Duodenal mucosa (tissue), 2 donors: ENCODE measurements at regions not wholly inside any gene's neighbourhood (a gene's known extent, or its start where the extent isn't known, plus 50 kb on each side); places are given as distances from the start of the nearest gene placed in this dataset.
"Not testable (repeated sequence)": the region's sequence is repeated elsewhere in the genome, so short reads cannot be mapped to it uniquely, and the experiment has no call there.

Experiments
- H3K27ac ChIP-seq: one replicate; pipeline ENCODE4 v1.7.0; 2013; ENCODE audit warnings: low read depth, low read length
- H3K27me3 ChIP-seq, 2 donors: one replicate each; pipeline ENCODE4 v1.7.0; 2013; ENCODE audit warnings: low read length in 2 of 2, control low read depth in 1 of 2; ENCODE audit not compliant: insufficient read depth in 2 of 2, control insufficient read depth in 1 of 2
- H3K36me3 ChIP-seq, 2 donors: one replicate each; pipeline ENCODE4 v1.7.0; 2013; ENCODE audit warnings: low read length in 2 of 2, control low read depth in 1 of 2; ENCODE audit not compliant: insufficient read depth in 2 of 2, control insufficient read depth in 1 of 2
- H3K4me1 ChIP-seq, 2 donors: one replicate each; pipeline ENCODE4 v1.7.0; 2013; ENCODE audit warnings: low read length in 2 of 2, control low read depth in 1 of 2; ENCODE audit not compliant: insufficient read depth in 2 of 2, control insufficient read depth in 1 of 2
- H3K4me3 ChIP-seq, 2 donors: one replicate each; pipeline ENCODE4 v1.7.0; 2013; ENCODE audit warnings: low read length in 2 of 2, low read depth in 1 of 2
- H3K9ac ChIP-seq, 2 donors: one replicate each; pipeline ENCODE4 v1.7.0; 2013; ENCODE audit warnings: low read length in 2 of 2, low read depth in 1 of 2
- H3K9me3 ChIP-seq, 2 donors: one replicate each; pipeline ENCODE4 v1.7.0; 2013; ENCODE audit warnings: low read length in 2 of 2, control low read depth in 1 of 2; ENCODE audit not compliant: control insufficient read depth in 1 of 2

DNA sequence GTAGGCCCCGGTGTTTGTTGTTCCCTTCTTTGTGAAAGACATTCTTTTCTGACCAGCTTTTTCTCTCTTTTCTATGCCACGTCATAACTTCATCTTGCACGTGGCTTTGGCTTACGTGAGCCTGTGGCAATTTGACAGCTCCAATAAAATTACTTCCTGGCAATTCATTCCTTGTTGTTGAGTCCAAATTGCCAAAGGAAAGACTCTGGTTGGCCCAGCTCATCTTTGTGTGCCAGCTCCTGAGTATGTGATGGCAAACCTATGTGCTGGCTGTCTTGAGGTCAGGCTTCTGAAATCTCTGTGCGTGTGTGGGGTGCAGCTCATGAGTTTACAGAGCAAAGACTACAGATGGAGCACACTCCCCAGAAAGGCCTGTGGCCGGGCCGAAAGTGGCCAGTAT is 272.5 kb upstream of the SGK1 start:
- Histone ChIP-seq H3K4me1 (no peaks in the 10 kb centered on the region), H3K4me3 (no peak overlapping the region), H3K27ac (no peak overlapping the region), H3K36me3 (no peaks in the 10 kb centered on the region), H3K27me3 (no peaks in the 10 kb centered on the region), H3K9me3 (no peaks in the 10 kb centered on the region), H3K9ac (no peak overlapping the region)

DNA sequence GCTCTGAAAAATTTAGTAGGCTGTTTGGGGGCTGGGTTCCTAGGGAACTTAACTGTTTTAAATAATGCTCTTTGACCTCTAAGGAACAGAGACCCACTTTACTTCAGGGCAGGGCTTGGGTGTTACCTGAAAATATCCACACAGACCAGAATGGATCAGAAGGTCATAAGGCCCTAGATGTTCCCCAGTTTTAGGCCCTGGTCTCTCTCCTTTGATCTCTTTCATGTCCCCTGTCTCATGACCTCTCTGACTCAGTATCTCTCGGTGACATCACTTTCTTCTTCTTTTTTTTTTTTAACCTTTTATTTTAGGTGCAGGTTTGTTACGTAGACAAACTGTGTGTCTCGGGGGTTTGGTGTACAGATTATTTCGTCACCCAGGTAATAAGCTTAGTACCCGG is 272.1 kb upstream of the SGK1 start:
- Histone ChIP-seq H3K27me3 (no peaks in the 10 kb centered on the region), H3K4me3 (no peak overlapping the region), H3K9me3 (no peaks in the 10 kb centered on the region), H3K27ac (no peak overlapping the region), H3K4me1 (no peaks in the 10 kb centered on the region), H3K9ac (no peak overlapping the region), H3K36me3 (no peaks in the 10 kb centered on the region)

DNA sequence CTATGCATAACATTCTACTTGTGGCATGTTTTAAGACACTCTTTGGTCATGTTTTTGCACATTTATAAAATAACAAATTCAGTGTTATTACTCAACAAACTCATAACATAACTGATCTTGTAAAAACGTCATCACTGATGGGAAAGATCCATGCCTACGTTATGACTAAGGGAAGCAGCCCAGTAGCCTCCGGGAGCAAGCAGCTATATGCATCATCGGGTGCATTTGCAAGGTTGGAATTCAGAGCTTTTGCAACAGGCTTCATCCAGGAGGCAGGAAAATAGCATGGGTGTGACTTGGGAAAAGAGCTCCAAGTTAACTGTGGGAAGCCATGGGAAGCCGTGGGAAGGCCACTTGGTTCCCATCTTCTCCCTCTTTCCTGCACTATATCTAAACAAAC is 271.6 kb upstream of the SGK1 start:
- Histone ChIP-seq H3K4me3 (no peak overlapping the region), H3K4me1 (no peaks in the 10 kb centered on the region), H3K9ac (no peak overlapping the region), H3K27me3 (no peaks in the 10 kb centered on the region), H3K36me3 (no peaks in the 10 kb centered on the region), H3K9me3 (no peaks in the 10 kb centered on the region), H3K27ac (no peak overlapping the region)

DNA sequence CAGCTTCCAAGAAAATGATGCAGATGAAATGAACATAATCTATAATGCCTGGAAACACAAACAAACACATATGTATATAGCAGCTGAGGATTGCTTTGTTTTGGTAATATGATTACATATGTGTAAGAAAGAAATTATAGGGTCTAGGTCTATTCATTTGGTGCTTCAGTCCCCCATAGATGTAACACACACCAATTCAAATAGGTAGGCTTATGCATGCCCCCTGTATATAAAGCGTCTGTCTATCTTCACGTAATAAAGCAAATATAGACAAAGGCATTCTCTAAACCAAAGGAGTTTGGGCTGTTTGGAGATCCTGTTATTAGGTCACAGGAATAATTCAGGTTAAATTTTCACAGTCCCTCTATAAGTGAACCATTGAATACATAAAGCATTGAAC is 270.4 kb upstream of the SGK1 start:
- H3K9ac ChIP-seq: no peak overlapping the region
- H3K27ac ChIP-seq: no peak overlapping the region
- no peaks in the 10 kb centered on the region for H3K27me3 ChIP-seq
- no peak overlapping the region for H3K4me3 ChIP-seq
- H3K36me3 ChIP-seq: no peaks in the 10 kb centered on the region
- no peaks in the 10 kb centered on the region for H3K9me3 ChIP-seq
- H3K4me1 ChIP-seq: no peaks in the 10 kb centered on the region

DNA sequence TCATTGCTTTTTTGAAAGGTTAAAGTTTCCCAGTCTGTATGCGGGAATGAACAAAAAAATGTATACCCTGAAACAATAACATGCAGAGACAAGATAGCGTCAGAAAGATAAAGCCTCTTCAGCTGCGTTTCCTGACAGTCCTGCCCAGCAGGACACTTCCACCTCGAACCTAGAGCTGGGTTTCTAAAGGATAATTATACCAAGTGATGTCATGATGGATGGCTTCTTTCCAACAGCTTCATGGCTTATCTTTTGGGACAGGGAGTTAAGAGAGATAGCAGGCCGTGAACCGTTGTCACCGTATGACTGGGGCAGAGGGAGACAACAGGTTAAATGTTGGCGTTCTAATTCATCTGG is 267.6 kb upstream of the SGK1 start:
- Histone ChIP-seq H3K27me3 (no peaks in the 10 kb centered on the region), H3K9me3 (no peaks in the 10 kb centered on the region), H3K36me3 (no peaks in the 10 kb centered on the region), H3K9ac (no peak overlapping the region), H3K4me3 (no peak overlapping the region), H3K27ac (no peak overlapping the region), H3K4me1 (no peaks in the 10 kb centered on the region)

DNA sequence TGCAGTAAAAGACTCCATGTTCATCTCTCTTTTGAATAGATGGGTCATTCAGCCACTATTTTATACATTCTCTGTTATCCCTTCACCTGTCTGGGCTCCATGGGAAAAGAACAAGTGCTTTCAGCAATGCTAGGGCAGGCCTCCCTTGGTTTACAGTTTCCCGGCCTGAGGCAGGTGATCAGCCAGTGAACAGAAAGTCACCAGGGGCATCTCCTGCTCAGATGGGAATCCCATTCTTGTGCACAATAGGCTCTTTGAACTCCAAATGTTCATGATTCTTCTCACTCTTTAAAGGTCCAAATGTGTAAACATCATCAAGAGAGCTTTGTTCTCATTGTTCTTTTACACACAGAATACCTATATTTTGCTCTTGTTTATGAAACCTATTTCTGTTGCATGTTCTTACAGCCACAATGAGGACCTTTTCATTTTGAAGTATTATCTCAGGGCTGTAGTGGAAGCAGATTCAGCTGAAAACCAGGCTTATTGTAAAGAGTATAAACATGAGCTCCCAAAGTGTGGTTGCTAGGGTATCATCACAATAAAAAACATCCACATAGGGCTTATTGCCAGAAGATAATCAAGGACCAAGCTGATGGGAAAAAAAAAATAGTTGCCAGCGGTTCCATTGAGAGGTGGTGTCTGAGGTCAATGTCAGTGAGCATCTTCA is 267.1 kb upstream of the SGK1 start:
- no peak overlapping the region for H3K27ac ChIP-seq
- no peaks in the 10 kb centered on the region for H3K4me1 ChIP-seq
- no peaks in the 10 kb centered on the region for H3K9me3 ChIP-seq
- no peaks in the 10 kb centered on the region for H3K36me3 ChIP-seq
- no peaks in the 10 kb centered on the region for H3K27me3 ChIP-seq
- H3K4me3 ChIP-seq: no peak overlapping the region
- no peak overlapping the region for H3K9ac ChIP-seq

DNA sequence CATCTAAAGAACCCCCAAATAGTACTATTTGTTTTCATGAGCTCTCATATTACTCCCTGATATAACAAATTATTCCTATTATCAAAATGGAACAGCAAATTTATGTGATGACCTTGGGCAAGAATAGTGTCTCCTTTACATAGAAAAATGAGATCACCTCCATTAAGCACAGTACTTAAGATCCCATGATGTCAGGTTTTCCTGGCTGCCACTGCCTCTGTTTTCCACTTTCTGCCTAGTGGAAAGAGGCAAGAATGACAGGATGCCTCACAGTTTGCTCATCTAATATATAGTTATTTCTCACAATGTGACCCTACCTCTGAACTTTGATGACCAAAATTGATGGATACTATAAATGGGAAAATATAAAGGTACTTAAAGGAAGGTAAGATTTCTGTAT is 260.1 kb upstream of the SGK1 start:
- Histone ChIP-seq H3K9ac (no peak overlapping the region), H3K9me3 (no peaks in the 10 kb centered on the region), H3K27ac (no peak overlapping the region), H3K4me3 (no peak overlapping the region), H3K4me1 (no peaks in the 10 kb centered on the region), H3K36me3 (no peaks in the 10 kb centered on the region), H3K27me3 (no peaks in the 10 kb centered on the region)

DNA sequence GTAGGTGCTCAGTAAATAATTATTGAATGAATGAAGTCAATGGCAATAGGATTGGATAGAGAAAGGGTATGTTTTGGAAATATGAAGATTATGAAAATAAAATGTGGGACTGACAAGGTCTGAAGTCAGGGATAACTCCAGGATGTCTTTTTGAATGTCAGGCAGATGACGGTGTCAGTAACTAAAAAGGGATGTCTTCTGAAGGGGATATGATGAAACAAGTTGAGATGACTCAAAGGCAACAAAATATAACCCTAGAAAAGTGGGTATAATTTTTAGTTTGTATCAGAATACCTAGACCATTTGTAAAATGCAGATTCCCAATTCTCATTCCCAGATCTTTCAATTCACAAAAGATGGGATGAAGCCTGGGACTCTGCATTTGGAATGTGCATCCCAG is 257.3 kb upstream of the SGK1 start:
- H3K4me1 ChIP-seq: no peaks in the 10 kb centered on the region
- no peaks in the 10 kb centered on the region for H3K27me3 ChIP-seq
- H3K9me3 ChIP-seq: no peaks in the 10 kb centered on the region
- no peak overlapping the region for H3K4me3 ChIP-seq
- H3K36me3 ChIP-seq: no peaks in the 10 kb centered on the region
- no peak overlapping the region for H3K27ac ChIP-seq
- H3K9ac ChIP-seq: no peak overlapping the region

DNA sequence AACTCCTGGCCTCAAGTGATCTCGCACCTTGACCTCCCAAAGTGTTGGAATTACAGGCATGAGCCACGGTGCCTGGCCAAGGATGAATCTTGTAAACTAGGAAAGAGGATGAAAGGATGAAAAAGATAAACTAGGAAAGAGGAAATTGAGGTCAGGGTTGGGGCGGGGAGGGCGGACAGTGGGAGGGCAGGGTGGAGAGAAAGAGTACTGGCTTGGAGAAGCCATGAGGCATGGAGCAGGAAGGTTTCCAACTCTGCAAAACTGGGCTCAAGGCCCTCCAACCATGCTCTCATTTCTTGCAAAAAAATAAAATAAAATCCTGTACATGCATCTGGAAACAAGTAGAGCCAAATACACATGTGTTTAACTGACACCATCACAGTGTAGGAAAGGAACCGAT is 256.6 kb upstream of the SGK1 start:
- no peak overlapping the region for H3K9ac ChIP-seq
- H3K4me3 ChIP-seq: no peak overlapping the region
- H3K36me3 ChIP-seq: no peaks in the 10 kb centered on the region
- no peaks in the 10 kb centered on the region for H3K9me3 ChIP-seq
- no peaks in the 10 kb centered on the region for H3K27me3 ChIP-seq
- no peak overlapping the region for H3K27ac ChIP-seq
- H3K4me1 ChIP-seq: no peaks in the 10 kb centered on the region

DNA sequence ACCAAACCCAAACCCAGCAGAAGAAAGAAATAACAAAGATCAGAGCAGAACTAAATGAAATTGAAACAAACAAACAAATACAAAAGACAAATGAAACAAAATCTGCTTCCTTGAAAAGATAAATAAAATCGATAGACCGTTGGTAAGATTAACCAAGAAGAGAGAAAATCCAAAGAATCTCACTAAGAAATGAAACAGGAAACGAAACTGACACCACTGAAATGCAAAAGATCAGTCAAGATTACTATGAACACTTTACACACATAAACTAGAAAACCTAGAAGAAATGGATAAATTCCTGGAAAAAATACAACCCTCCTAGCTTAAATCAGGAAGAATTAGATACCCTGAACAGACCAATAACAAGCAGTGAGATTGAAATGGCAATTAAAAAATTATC is 252.1 kb upstream of the SGK1 start:
- not testable (repeated sequence) for H3K36me3 ChIP-seq, H3K4me3 ChIP-seq, H3K27me3 ChIP-seq, H3K27ac ChIP-seq, H3K4me1 ChIP-seq, H3K9me3 ChIP-seq, H3K9ac ChIP-seq

DNA sequence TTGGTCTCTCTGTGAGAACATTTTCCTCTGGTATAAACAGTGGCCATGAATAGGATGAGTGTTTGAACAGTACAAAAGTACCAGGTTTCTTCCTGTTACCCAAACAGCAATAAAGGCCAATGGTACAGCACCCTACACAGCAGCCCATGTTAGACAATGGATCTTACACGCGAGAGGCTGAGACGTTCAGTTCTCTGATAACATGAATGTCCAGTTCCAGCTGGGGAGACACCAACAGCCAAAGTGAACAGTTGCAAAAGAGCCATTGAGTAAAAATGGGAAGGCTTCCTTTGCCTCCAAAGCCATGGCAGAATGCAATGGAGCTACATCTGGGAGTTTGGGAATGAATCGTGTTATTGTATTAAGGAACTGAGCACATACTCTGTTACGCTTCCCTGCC is 246.8 kb upstream of the SGK1 start:
- no peaks in the 10 kb centered on the region for H3K27me3 ChIP-seq
- no peaks in the 10 kb centered on the region for H3K9me3 ChIP-seq
- no peak overlapping the region for H3K27ac ChIP-seq
- no peaks in the 10 kb centered on the region for H3K36me3 ChIP-seq
- no peaks in the 10 kb centered on the region for H3K4me1 ChIP-seq
- H3K9ac ChIP-seq: no peak overlapping the region
- H3K4me3 ChIP-seq: no peak overlapping the region
